Ovary (tissue), 7 donors: ENCODE measurements at regions not wholly inside any gene's neighbourhood (a gene's known extent, or its start where the extent isn't known, plus 50 kb on each side); places are given as distances from the start of the nearest gene placed in this dataset.

Experiments used
- DNase-seq, 5 donors: peaks; one replicate each; pipeline ENCODE4 v3.0.0-alpha.2; 2019 to 2020
- H3K27ac ChIP-seq, 2 donors: fragments of 200-600 bp; one replicate each; pipeline versions ENCODE4 v1.5.1 to v1.8.0; 2019 to 2022
- H3K27me3 ChIP-seq: fragments of 200-600 bp; one replicate; pipeline ENCODE4 v1.8.0; 2022
- H3K36me3 ChIP-seq: fragments of 200-600 bp; sonication (generic); one replicate; pipeline ENCODE4 v1.5.1; 2019
- H3K4me1 ChIP-seq: one replicate; pipeline ENCODE4 v1.8.1; 2013; ENCODE audit warnings: mild to moderate bottlenecking, moderate library complexity; ENCODE audit not compliant: insufficient read depth
- H3K4me3 ChIP-seq: fragments of 200-600 bp; sonication (generic); one replicate; pipeline ENCODE4 v1.5.1; 2017
- H3K9me3 ChIP-seq, 2 donors: fragments of 200-600 bp in 1 of 2; sonication (generic) in 1 of 2; one replicate each; pipeline versions ENCODE4 v1.5.1 to v1.8.1; 2013 to 2019; ENCODE audit warnings: mild to moderate bottlenecking in 1 of 2, moderate library complexity in 1 of 2
- EP300 ChIP-seq: sonication (generic); formaldehyde crosslinking; IDR thresholded peaks from one replicate; pipeline ENCODE4 v1.6.1; 2017; ENCODE audit warnings: antibody characterized with exemption
- POLR2A ChIP-seq: fragments of 450-650 bp; IDR thresholded peaks from one replicate; pipeline ENCODE4 v1.6.1; 2017; ENCODE audit warnings: antibody characterized with exemption, mild to moderate bottlenecking, moderate library complexity
- WGBS, 3 donors: extraction: QIAGEN DNeasy Blood & Tissue Kit in 1 of 3; methylation state at CpG; one replicate each; pipeline versions ENCODE4 v1.1.5 to v1.1.7; 2013 to 2017; 5-methylcytosine and 5-hydroxymethylcytosine counted together
- intact Hi-C, 4 donors: fragments of 100-400 bp; cut with DNase I; formaldehyde crosslinking; loops; one replicate each; pipeline versions ENCODE4 v1.11.0 to v1.15.1; 2022 to 2023
- TF ChIP-seq, protein P1 (sequence below), 3 donors: fragments of 450-650 bp in 2 of 3; fragments of 200-600 bp in 1 of 3; IDR thresholded peaks; one replicate each; pipeline versions ENCODE4 v1.5.1 to v1.8.0; 2016 to 2022; ENCODE audit warnings: antibody characterized with exemption in 3 of 3, mild to moderate bottlenecking in 1 of 3
- donor health status: DM: no; HTN: no; CAD: no; lungs with moderate emphysema.
- donor health status: DM: no; HTN: no; CAD: no.
- donor health status: Bipolar disorder and iron deficiency.
- donor health status: DM: no; HTN: no; CAD: no.
- donor health status: DM: yes; HTN: yes; CAD: no.

DNA sequence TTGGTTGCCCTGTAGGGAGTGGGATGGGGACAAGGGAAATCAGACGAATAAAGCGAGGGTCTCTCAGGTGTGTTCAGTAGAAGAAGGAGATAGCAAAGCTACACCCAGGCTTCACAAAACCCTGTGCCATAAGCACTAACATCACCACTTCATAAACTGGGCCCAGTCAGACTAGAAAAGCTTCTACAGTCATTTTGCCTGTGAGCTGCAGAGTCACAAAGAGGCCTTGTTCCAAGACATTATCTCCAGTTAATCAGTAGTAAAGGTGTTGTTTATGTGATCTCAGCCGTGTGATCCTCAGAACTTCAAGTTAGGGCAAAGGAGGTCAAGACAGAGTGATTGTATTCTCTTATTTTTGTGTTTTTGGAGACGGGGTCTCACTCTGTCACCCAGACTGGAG is 148.0 kb downstream of the GALR1 start:
- Histone ChIP-seq H3K27me3 (no peaks in the 10 kb centered on the region), H3K4me3 (no peak overlapping the region), H3K9me3 (no peaks in the 10 kb centered on the region), H3K36me3 (no peaks in the 10 kb centered on the region), H3K4me1 (no peaks in the 10 kb centered on the region), H3K27ac (no peak overlapping the region)
- TF ChIP-seq EP300: no peak
- TF ChIP-seq POLR2A: no peak
- TF ChIP-seq, protein P1, sequence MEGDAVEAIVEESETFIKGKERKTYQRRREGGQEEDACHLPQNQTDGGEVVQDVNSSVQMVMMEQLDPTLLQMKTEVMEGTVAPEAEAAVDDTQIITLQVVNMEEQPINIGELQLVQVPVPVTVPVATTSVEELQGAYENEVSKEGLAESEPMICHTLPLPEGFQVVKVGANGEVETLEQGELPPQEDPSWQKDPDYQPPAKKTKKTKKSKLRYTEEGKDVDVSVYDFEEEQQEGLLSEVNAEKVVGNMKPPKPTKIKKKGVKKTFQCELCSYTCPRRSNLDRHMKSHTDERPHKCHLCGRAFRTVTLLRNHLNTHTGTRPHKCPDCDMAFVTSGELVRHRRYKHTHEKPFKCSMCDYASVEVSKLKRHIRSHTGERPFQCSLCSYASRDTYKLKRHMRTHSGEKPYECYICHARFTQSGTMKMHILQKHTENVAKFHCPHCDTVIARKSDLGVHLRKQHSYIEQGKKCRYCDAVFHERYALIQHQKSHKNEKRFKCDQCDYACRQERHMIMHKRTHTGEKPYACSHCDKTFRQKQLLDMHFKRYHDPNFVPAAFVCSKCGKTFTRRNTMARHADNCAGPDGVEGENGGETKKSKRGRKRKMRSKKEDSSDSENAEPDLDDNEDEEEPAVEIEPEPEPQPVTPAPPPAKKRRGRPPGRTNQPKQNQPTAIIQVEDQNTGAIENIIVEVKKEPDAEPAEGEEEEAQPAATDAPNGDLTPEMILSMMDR (IDR thresholded peaks at IDR 0.05): no peak
- intact Hi-C loops: no loop called here
- WGBS, 3 donors: 47 to 79% (median 63%) methylated on average over 4 of the region's 4 CpGs
- DNase-seq: no peak

DNA sequence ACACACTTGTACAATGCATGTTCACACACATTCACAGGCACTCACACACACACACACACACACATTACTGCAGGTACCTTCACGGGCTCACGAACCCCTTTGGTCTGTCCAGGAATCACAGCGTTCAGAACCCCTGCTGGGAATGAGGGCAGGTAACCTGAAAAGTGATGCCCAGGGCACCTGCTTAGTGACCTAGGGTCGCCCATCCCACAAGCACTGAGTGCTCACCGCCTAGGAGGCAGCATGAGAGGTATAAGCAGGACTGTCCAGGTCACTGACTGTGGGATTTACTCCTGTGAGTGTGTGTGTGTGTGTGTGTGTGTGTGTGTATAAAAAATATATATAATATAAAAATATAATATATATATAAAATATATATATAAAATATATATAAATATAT is 150.9 kb downstream of the GALR1 start:
- H3K4me1 ChIP-seq: no peaks in the 10 kb centered on the region
- H3K9me3 ChIP-seq: no peaks in the 10 kb centered on the region
- intact Hi-C loops: no loop called here
- no peak overlapping the region for H3K27ac ChIP-seq
- DNase-seq: no peak
- TF ChIP-seq POLR2A (no peak), EP300 (no peak)
- TF ChIP-seq, protein P1 (IDR thresholded peaks at IDR 0.05): no peak
- 78 to 89% (median 83%) methylated on average over 5 of the region's 5 CpGs for WGBS, 3 donors
- no peaks in the 10 kb centered on the region for H3K27me3 ChIP-seq
- no peaks in the 10 kb centered on the region for H3K36me3 ChIP-seq
- H3K4me3 ChIP-seq: no peak overlapping the region

DNA sequence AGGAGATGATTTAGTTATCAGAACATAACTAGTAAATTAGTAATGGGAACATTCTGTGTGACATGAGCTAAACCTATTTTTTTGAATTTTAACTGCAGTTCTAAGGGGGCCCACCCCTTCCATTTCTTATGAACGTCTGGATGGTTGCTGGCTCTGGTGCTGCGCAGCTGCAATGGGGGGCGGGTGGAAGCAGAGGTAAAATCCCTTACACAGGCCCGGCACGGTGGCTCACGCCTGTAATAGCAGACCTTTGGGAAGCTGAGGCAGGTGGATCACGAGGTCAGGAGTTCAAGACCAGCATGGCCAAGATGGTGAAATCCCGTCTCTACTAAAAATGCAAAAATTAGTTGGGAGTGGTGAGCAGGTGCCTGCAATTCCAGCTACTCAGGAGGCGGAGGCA is 151.5 kb downstream of the GALR1 start:
- 78 to 83% (median 79%) methylated on average over 9 of the region's 9 CpGs for WGBS, 3 donors
- intact Hi-C loops: no loop called here
- DNase-seq: no peak
- Histone ChIP-seq H3K27ac (no peak overlapping the region), H3K36me3 (no peaks in the 10 kb centered on the region), H3K9me3 (no peaks in the 10 kb centered on the region), H3K4me1 (no peaks in the 10 kb centered on the region), H3K27me3 (no peaks in the 10 kb centered on the region), H3K4me3 (no peak overlapping the region)
- TF ChIP-seq EP300 (no peak), POLR2A (no peak)
- TF ChIP-seq, protein P1 (IDR thresholded peaks at IDR 0.05): no peak

DNA sequence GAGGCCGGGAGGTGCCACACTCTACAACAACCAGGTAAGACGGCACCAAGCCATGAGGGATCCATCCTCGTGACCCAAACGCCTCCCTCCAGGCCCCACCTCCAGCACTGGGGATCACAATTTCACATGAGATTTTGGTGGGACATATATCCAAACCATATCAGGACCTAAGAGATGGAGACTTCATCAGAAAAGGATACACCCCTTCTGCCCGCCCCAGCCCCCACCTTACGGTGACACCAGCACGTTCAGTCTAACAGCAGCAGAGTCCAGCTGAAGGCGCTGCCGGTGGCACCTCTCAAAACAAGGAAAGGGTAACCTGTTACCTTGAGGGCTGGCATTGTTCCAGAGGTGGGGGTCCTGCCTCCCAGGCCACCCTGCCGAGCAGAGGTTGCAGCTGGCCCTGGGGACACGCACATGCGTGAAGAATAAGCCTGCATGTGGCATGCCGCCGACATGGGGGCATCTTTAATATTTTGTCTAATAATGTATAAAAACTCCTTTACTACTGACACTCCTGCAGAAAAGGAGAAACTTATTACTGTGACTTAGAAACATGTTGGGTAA is 154.4 kb downstream of the GALR1 start:
- TF ChIP-seq, protein P1 (IDR thresholded peaks at IDR 0.05): no peak
- TF ChIP-seq EP300: no peak
- TF ChIP-seq POLR2A: no peak
- intact Hi-C loops: no loop called here
- no peak overlapping the region for H3K4me3 ChIP-seq
- 82 to 91% (median 88%) methylated on average over 14 of the region's 14 CpGs for WGBS, 3 donors
- DNase-seq: no peak
- no peaks in the 10 kb centered on the region for H3K36me3 ChIP-seq
- H3K9me3 ChIP-seq: no peaks in the 10 kb centered on the region
- no peaks in the 10 kb centered on the region for H3K27me3 ChIP-seq
- H3K27ac ChIP-seq: no peak overlapping the region
- H3K4me1 ChIP-seq: no peaks in the 10 kb centered on the region
